ENCODE measurements at regions not wholly inside any gene's neighbourhood (a gene's known extent, or its start where the extent isn't known, plus 50 kb on each side); places are given as distances from the start of the nearest gene placed in this dataset.

- in situ Hi-C loops (cut with MboI) = no loop called here
- RAD21 ChIA-PET (ENCODE audit: unreplicated experiment) = interaction anchor here (0.6 to 1.2 kb wide), 4 partner anchors 31 to 163 kb away, joined by 3 to 4 read pairs (median 3); no protein-coding TSS in a partner anchor
- no peak overlapping the region for H2AFZ ChIP-seq (ENCODE audit: control insufficient read depth, low read depth, low read length)
- H3K27me3 ChIP-seq (replicated peaks in 1 of 2; ENCODE audit: control insufficient read depth in 2 of 2, insufficient read depth in 2 of 2, low read length in 1 of 2) = no peaks in the 10 kb centered on the region
- H3K4me3 ChIP-seq = no peak overlapping the region
- no TSS peak for BruUV-seq (replicated peaks)
- H3K79me2 ChIP-seq (ENCODE audit: control insufficient read depth, insufficient read depth, low read length) = no peaks in the 10 kb centered on the region
- no peak for TF ChIP-seq BCL11A (IDR thresholded peaks at IDR 0.05; ENCODE audit: low read depth, low read length)
- TF ChIP-seq RAD21 (IDR thresholded peaks at IDR 0.05; ENCODE audit: insufficient read depth, low read depth, low read length) = peak; percentile 23; the same call in 1 of the 2 replicates
- TF ChIP-seq CTCF (IDR thresholded peaks at IDR 0.05 in 2 of 3, conservative IDR thresholded peaks at IDR 0.05 in 1 of 3; ENCODE audit: control insufficient read depth in 2 of 3, extremely low read depth in 1 of 3, insufficient read depth in 1 of 3, low read depth in 3 of 3, low read length in 3 of 3) = 0 out of 6 replicates have a peak, but pooled peaks of 2 of the 3 experiments have one; percentile 1 to 3
- no peak for TF ChIP-seq E4F1 (IDR thresholded peaks at IDR 0.05; ENCODE audit: borderline replicate concordance, partially characterized antibody)
- CTCF ChIA-PET = interaction anchor here (1.6 kb wide), 1 partner anchor 11 kb away, joined by 4 read pairs; no protein-coding TSS in a partner anchor
- no peak overlapping the region for H3K4me2 ChIP-seq (ENCODE audit: control insufficient read depth, insufficient read depth)
- WGBS (ENCODE audit: insufficient coverage, insufficient replicate concordance, low lambda C conversion rate, missing lambda C conversion rate) = 84% methylated on average over 6 of the region's 6 CpGs
- H3K9me3 ChIP-seq (replicated peaks; ENCODE audit: control insufficient read depth, insufficient read depth, low read length) = no peaks in the 10 kb centered on the region; the same call in 2 of the 3 replicates
- no peaks in the 10 kb centered on the region for H3K4me1 ChIP-seq (ENCODE audit: control insufficient read depth, insufficient read depth, low read length)
- intact Hi-C loops (cut with micrococcal nuclease; ENCODE audit: unreplicated experiment) = no loop called here
- H3K27ac ChIP-seq (ENCODE audit: control insufficient read depth, insufficient read depth) = no peak overlapping the region
- no peak overlapping the region for H3K9ac ChIP-seq (ENCODE audit: control insufficient read depth, insufficient read depth, low read length)
- H3K36me3 ChIP-seq (ENCODE audit: control insufficient read depth in 2 of 2, insufficient read depth in 2 of 2, low read length in 1 of 2) = no peaks in the 10 kb centered on the region
- POLR2A ChIA-PET = interaction anchor here (1.6 kb wide), 1 partner anchor 21 kb away, joined by 5 read pairs; no protein-coding TSS in a partner anchor
- SMC1A ChIA-PET (ENCODE audit: uncharacterized antibody, unreplicated experiment) = interaction anchor here (0.7 to 2.0 kb wide), 10 partner anchors 10 to 392 kb away, joined by 3 to 5 read pairs (median 4); no protein-coding TSS in a partner anchor
- DNase-seq (ENCODE audit: low read depth, low spot score) = no peak
- FAIRE-seq = no peak
- peak; percentile 53 for ATAC-seq
- H4K20me1 ChIP-seq (ENCODE audit: control insufficient read depth, insufficient read depth) = no peaks in the 10 kb centered on the region
These were observed 141.6 kb upstream of the ZNF608 start for GRCh38 chr5:124888050-124888506.

All from GM12878 (cell line).